WI38 (cell line): ENCODE measurements at regions not wholly inside any gene's neighbourhood (a gene's known extent, or its start where the extent isn't known, plus 50 kb on each side); places are given as distances from the start of the nearest gene placed in this dataset.

Source experiments
- H3K4me3 ChIP-seq: 2 replicates; pipeline ENCODE4 v1.5.1; 2011; ENCODE audit warnings: low read depth, mild to moderate bottlenecking, control low read depth, low read length
- TF ChIP-seq, protein P1 (sequence below): IDR thresholded peaks from 2 replicates; pipeline ENCODE4 v1.5.1; 2012; ENCODE audit warnings: low read depth, mild to moderate bottlenecking, control low read depth, low read length

DNA sequence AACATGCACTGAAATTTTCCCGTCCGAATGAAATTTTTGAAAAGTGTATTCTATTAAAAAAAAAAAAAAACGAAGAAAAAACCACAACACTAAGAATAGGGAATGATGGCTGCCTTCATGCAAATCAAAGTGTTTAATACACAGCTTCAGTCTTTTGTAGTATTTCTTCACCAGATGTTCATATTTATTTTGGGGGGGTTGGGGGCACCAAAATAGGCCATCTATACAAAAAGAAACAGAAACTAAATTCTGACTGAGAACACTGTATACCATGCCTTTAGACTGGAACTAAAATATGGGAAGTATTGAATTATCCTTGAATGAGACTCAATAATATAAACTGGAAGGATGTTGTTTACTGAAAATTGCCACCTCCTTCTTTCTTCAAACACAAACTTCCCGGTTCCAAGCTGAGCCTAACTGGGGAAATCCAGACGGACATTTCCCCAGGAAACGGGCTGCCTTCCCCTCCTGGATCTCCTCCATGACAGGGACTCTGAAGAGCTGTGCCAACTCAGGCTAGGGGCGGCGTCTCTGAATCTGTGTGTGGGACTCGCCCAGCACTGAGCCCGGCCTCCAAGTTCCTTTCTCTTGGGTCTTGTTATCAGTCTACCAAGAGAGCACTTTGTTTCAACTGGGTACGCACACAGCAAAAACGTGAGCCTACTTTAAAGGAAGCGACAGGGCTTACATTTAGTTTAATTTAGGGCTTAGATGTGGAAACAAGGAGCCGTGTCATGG lies 511.3 kb upstream of the ADAMTS16 start:
- TF ChIP-seq, protein P1, sequence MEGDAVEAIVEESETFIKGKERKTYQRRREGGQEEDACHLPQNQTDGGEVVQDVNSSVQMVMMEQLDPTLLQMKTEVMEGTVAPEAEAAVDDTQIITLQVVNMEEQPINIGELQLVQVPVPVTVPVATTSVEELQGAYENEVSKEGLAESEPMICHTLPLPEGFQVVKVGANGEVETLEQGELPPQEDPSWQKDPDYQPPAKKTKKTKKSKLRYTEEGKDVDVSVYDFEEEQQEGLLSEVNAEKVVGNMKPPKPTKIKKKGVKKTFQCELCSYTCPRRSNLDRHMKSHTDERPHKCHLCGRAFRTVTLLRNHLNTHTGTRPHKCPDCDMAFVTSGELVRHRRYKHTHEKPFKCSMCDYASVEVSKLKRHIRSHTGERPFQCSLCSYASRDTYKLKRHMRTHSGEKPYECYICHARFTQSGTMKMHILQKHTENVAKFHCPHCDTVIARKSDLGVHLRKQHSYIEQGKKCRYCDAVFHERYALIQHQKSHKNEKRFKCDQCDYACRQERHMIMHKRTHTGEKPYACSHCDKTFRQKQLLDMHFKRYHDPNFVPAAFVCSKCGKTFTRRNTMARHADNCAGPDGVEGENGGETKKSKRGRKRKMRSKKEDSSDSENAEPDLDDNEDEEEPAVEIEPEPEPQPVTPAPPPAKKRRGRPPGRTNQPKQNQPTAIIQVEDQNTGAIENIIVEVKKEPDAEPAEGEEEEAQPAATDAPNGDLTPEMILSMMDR = no peak
- no peak overlapping the region for H3K4me3 ChIP-seq

DNA sequence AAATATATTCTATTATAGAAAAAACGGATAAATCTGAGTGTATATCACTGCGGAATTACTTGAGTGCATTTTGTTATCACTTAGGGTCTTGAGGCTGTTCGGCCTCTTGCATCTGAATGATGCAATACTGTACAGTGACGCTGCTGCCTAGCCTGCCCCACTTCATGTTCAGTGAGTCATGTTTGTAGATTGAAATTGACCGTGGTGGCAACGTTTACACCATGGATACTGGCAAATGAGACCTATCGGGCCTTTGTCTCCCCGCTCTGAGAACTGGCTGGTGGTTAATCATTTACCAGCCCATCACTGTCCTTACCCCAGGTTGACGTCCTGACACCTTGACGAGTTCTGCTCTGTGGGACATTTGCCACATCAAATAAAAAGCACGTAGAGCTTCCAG lies 510.1 kb upstream of the ADAMTS16 start:
- TF ChIP-seq, protein P1 = no peak
- no peak overlapping the region for H3K4me3 ChIP-seq

DNA sequence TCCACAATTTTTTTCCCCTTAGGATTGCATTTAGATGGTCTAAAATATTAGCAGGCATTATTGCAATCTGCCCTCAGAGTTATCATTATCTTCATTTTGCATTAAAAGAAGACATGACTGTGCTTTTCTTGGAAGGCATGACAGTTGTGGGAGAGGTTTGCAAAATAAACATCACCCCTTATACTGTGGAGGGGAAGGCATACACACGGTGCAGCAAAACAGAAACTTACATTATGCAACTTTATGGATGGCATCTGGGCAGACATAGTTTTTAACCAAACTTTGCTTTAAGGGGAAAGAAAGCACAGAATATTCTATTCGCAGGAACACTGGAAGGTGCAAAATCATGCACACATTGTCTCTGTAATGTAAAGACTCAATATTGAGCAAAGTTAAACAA lies 505.8 kb upstream of the ADAMTS16 start:
- no peak overlapping the region for H3K4me3 ChIP-seq
- TF ChIP-seq, protein P1 = no peak

DNA sequence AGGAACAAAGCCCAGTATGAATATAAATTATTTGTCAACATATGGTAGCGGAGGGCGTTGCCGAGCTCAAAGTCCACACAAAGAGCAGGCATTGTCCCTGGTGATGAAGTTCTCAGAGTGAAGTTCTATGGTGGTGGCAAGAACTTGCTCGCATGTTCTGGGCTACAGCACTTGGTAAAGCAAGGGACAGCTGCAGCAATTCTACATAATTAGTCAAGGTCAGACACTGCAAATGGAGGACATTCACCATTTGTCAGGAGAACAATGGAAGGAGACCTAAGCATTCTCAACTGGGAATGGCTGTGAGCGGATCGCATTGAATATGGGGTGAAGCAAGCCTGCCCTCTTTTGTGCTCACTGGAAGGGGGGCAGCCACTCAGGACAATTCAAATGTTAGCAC lies 503.8 kb upstream of the ADAMTS16 start:
- TF ChIP-seq, protein P1 = no peak
- no peak overlapping the region for H3K4me3 ChIP-seq

DNA sequence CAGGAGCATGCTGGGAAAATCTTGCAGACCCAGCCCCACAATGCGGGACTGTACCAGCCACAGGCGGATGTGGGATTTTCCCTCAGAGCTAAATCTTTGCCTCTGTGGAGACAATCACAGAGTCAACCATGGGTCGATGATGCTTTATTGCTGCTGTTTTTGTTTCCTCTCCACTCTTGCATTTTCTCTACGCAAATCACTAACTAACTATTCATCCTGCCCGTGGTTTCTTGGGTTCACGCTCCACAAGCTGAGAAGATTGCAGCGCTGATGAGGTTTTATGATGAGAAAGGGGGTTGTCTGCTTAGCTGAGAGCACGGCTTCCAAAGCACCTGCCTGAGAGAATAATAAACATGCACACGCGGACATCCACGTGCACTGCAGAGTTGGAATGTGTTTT lies 500.2 kb upstream of the ADAMTS16 start:
- TF ChIP-seq, protein P1 = no peak
- no peak overlapping the region for H3K4me3 ChIP-seq

DNA sequence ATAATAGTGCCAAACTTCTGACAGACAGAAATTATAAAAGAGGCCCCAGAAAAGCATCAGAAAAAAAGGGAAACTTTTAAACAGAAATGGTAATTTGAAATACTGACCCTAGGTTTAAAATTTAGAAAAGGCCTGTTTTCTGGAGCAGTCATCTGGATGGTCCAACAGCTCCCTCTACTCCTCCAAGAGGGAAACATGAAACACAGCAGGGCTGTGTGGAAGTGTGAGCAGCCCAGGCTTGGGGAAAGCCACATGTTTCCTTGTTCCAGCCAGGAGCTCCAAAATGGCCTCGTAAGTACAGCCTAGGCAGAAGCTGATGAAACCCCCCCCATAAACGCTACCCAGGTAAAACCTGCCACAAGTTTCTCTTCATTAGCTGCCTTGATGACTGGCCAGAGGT lies 499.3 kb upstream of the ADAMTS16 start:
- TF ChIP-seq, protein P1 = no peak

DNA sequence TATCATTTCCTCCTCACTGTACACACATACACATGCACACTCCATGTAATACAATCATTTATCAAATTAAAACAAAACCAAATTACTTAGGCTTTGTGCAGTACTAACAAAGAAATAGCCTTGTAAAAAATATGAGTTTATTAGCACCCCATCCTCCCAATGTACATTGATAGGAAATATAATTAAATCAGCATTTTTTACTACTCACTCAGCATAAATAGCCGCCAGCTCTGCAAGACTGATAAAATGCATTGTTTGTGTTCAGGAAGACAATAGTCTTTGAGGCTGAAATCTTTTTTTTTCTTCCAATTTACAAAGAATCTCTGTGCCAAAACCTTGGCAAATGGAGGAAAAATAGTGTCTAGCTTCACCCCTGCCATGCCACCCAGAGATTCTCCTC lies 497.6 kb upstream of the ADAMTS16 start:
- TF ChIP-seq, protein P1 = no peak
- no peak overlapping the region for H3K4me3 ChIP-seq

More for the DNA sequence above, 499.3 kb upstream of the ADAMTS16 start:
- H3K4me3 ChIP-seq = no peak overlapping the region
